H9 (cell line): ENCODE measurements at regions not wholly inside any gene's neighbourhood (a gene's known extent, or its start where the extent isn't known, plus 50 kb on each side); places are given as distances from the start of the nearest gene placed in this dataset.

Experiments
- DNase-seq: peaks from one replicate; pipeline ENCODE4 v3.0.0-alpha.2; 2017
- H2AFZ ChIP-seq: one replicate; pipeline ENCODE4 v1.6.1; 2013; ENCODE audit warnings: mild to moderate bottlenecking, low read length, control low read depth, moderate library complexity
- H2AK5ac ChIP-seq: 2 replicates; pipeline ENCODE4 v1.6.1; 2013; ENCODE audit warnings: low read length, control low read depth, mixed read lengths; ENCODE audit not compliant: insufficient read length
- H2BK120ac ChIP-seq: one replicate; pipeline ENCODE4 v1.6.1; 2013; ENCODE audit warnings: low read depth, mild to moderate bottlenecking, low read length, control low read depth, inconsistent platforms; ENCODE audit not compliant: poor library complexity, severe bottlenecking
- H2BK12ac ChIP-seq: 2 replicates; pipeline ENCODE4 v1.6.1; 2013; ENCODE audit warnings: low read length, control low read depth, mixed read lengths, low read depth; ENCODE audit not compliant: insufficient read length
- H2BK15ac ChIP-seq: 2 replicates; pipeline ENCODE4 v1.6.1; 2013; ENCODE audit warnings: low read depth, low read length, control low read depth
- H2BK20ac ChIP-seq: one replicate; pipeline ENCODE4 v1.6.1; 2013; ENCODE audit warnings: low read depth, mild to moderate bottlenecking, low read length, control low read depth, inconsistent platforms; ENCODE audit not compliant: poor library complexity, severe bottlenecking
- H2BK5ac ChIP-seq: 2 replicates; pipeline ENCODE4 v1.6.1; 2013; ENCODE audit warnings: low read length, control low read depth, mixed read lengths; ENCODE audit not compliant: insufficient read length
- H3K14ac ChIP-seq: 2 replicates; pipeline ENCODE4 v1.6.1; 2013; ENCODE audit warnings: low read length, control low read depth; ENCODE audit not compliant: insufficient read depth
- H3K18ac ChIP-seq: 2 replicates; pipeline ENCODE4 v1.6.1; 2013; ENCODE audit warnings: low read depth, mild to moderate bottlenecking, mixed read lengths, low read length, control low read depth; ENCODE audit not compliant: insufficient read length
- H3K23ac ChIP-seq: 2 replicates; pipeline ENCODE4 v1.6.1; 2013; ENCODE audit warnings: low read length, control low read depth, mixed read lengths, low read depth; ENCODE audit not compliant: insufficient read length
- H3K23me2 ChIP-seq: 2 replicates; pipeline ENCODE4 v1.6.1; 2013; ENCODE audit warnings: low read depth, mild to moderate bottlenecking, mixed read lengths, low read length, control low read depth; ENCODE audit not compliant: insufficient read length, poor library complexity, severe bottlenecking
- H3K27ac ChIP-seq: 2 replicates; pipeline ENCODE4 v1.5.1; 2013; ENCODE audit warnings: low read length, control low read depth, mixed read lengths, low read depth; ENCODE audit not compliant: insufficient read length
- H3K27me3 ChIP-seq: 2 replicates; pipeline ENCODE4 v1.6.1; 2013; ENCODE audit warnings: low read length, control low read depth, inconsistent platforms; ENCODE audit not compliant: insufficient read depth
- H3K4ac ChIP-seq: 2 replicates; pipeline ENCODE4 v1.6.1; 2013; ENCODE audit warnings: low read depth, mild to moderate bottlenecking, control low read depth, inconsistent platforms, low read length, moderate library complexity
- H3K4me1 ChIP-seq: 2 replicates; pipeline ENCODE4 v1.6.1; 2013; ENCODE audit warnings: low read length, control low read depth, inconsistent platforms; ENCODE audit not compliant: insufficient read depth
- H3K4me2 ChIP-seq: 2 replicates; pipeline ENCODE4 v1.6.1; 2013; ENCODE audit warnings: low read length, control low read depth, mixed read lengths; ENCODE audit not compliant: insufficient read length, insufficient read depth
- H3K56ac ChIP-seq: 2 replicates; pipeline ENCODE4 v1.6.1; 2013; ENCODE audit warnings: low read depth, mild to moderate bottlenecking, mixed read lengths, low read length, control low read depth; ENCODE audit not compliant: insufficient read length
- H3K79me1 ChIP-seq: 2 replicates; pipeline ENCODE4 v1.6.1; 2013; ENCODE audit warnings: low read depth, mild to moderate bottlenecking, moderate library complexity, low read length, control low read depth, inconsistent platforms; ENCODE audit not compliant: insufficient read depth, poor library complexity, severe bottlenecking
- H3K79me2 ChIP-seq: 2 replicates; pipeline ENCODE4 v1.6.1; 2013; ENCODE audit warnings: low read length, control low read depth, inconsistent platforms; ENCODE audit not compliant: insufficient read depth
- H3K9ac ChIP-seq: 2 replicates; pipeline ENCODE4 v1.6.1; 2013; ENCODE audit warnings: low read length, control low read depth, mixed read lengths; ENCODE audit not compliant: insufficient read length; ENCODE audit errors: extremely low read depth
- H3K9me3 ChIP-seq: one replicate; pipeline ENCODE4 v1.6.1; 2013; ENCODE audit warnings: low read depth, low read length, inconsistent platforms; ENCODE audit not compliant: control insufficient read depth
- H3T11ph ChIP-seq: one replicate; pipeline ENCODE4 v1.6.1; 2013; ENCODE audit warnings: mild to moderate bottlenecking, low read length, control low read depth, inconsistent platforms
- H4K20me1 ChIP-seq: one replicate; pipeline ENCODE4 v1.6.1; 2013; ENCODE audit not compliant: control insufficient read depth, insufficient read length, insufficient read depth
- H4K5ac ChIP-seq: 2 replicates; pipeline ENCODE4 v1.6.1; 2013; ENCODE audit warnings: low read depth, mild to moderate bottlenecking, mixed read lengths, low read length, control low read depth; ENCODE audit not compliant: insufficient read length
- H4K8ac ChIP-seq: replicated peaks from 2 replicates; pipeline ENCODE4 v1.6.1; 2013; ENCODE audit warnings: low read length, control low read depth, mixed read lengths, low read depth; ENCODE audit not compliant: insufficient read length
- H4K91ac ChIP-seq: 2 replicates; pipeline ENCODE4 v1.6.1; 2013; ENCODE audit warnings: low read depth, mild to moderate bottlenecking, moderate library complexity, mixed read lengths, low read length, control low read depth; ENCODE audit not compliant: insufficient read length
- H3K27ac Mint-ChIP-seq, 3 experiments: 2 replicates in 2 of 3; 3 replicates in 1 of 3; pipeline ENCODE4 v1.8.0; 2020 to 2021; ENCODE audit warnings: mixed read lengths in 3 of 3, mild to moderate bottlenecking in 1 of 3, moderate library complexity in 1 of 3
- H3K27me3 Mint-ChIP-seq: 2 replicates; pipeline ENCODE4 v1.8.0; 2021; ENCODE audit warnings: low read depth, mild to moderate bottlenecking, moderate library complexity, mixed read lengths
- H3K36me3 Mint-ChIP-seq, 3 experiments: 2 replicates in 2 of 3; 3 replicates in 1 of 3; pipeline ENCODE4 v1.8.0; 2020 to 2021; ENCODE audit warnings: low read depth in 3 of 3, mixed read lengths in 3 of 3; ENCODE audit not compliant: insufficient read depth in 1 of 3
- H3K4me1 Mint-ChIP-seq, 2 experiments: 2 replicates each; pipeline ENCODE4 v1.8.0; 2020; ENCODE audit warnings: mixed read lengths in 2 of 2
- H3K4me3 Mint-ChIP-seq, 2 experiments: 2 replicates in 1 of 2; 3 replicates in 1 of 2; pipeline ENCODE4 v1.8.0; 2020 to 2021; ENCODE audit warnings: mild to moderate bottlenecking in 2 of 2, mixed read lengths in 2 of 2, moderate library complexity in 1 of 2
- H3K9me3 Mint-ChIP-seq, 2 experiments: 2 replicates in 1 of 2; 3 replicates in 1 of 2; pipeline ENCODE4 v1.8.0; 2020; ENCODE audit warnings: mild to moderate bottlenecking in 2 of 2, mixed read lengths in 2 of 2, moderate library complexity in 1 of 2
- CTCF ChIP-seq: fragments of 200-600 bp; sonication (generic); conservative IDR thresholded peaks from 3 replicates; pipeline ENCODE4 v1.8.0; 2021; ENCODE audit warnings: antibody characterized with exemption, mild to moderate bottlenecking
- WGBS: extraction: QIAGEN DNeasy Blood & Tissue Kit; methylation state at CpG from one replicate; pipeline ENCODE4 v1.1.7; 2013; ENCODE audit warnings: missing lambda C conversion rate, low lambda C conversion rate, mixed read lengths; ENCODE audit not compliant: insufficient read length; ENCODE audit errors: extremely low coverage; 5-methylcytosine and 5-hydroxymethylcytosine counted together

GRCh38 chr2:123103902-123104301, 921.2 kb upstream of the CNTNAP5 start:
- H2AK5ac ChIP-seq = no peak overlapping the region
- H3K14ac ChIP-seq = no peak overlapping the region
- H2BK12ac ChIP-seq = no peak overlapping the region
- no peak overlapping the region for H2BK120ac ChIP-seq
- H3K79me2 ChIP-seq = no peaks in the 10 kb centered on the region
- H3K27me3 ChIP-seq = no peaks in the 10 kb centered on the region
- no peak for DNase-seq
- no peak overlapping the region for H3T11ph ChIP-seq
- Mint-ChIP-seq H3K27ac (no peak overlapping the region), H3K9me3 (no peaks in the 10 kb centered on the region), H3K4me1 (peaks cover 0 to 1% of the 10 kb centered on the region in 2 experiments; a peak in 2 of 4 replicates), H3K27me3 (no peaks in the 10 kb centered on the region), H3K4me3 (no peak overlapping the region), H3K36me3 (no peaks in the 10 kb centered on the region)
- no peak overlapping the region for H4K8ac ChIP-seq
- H4K91ac ChIP-seq = no peak overlapping the region
- no peaks in the 10 kb centered on the region for H3K79me1 ChIP-seq
- no peak overlapping the region for H3K9ac ChIP-seq
- H3K23ac ChIP-seq = no peak overlapping the region
- H2AFZ ChIP-seq = no peak overlapping the region
- H3K4me2 ChIP-seq = no peak overlapping the region
- H4K20me1 ChIP-seq = no peaks in the 10 kb centered on the region
- WGBS = no CpG with 5 or more reads among the region's 2 CpGs
- no peak for TF ChIP-seq CTCF
- no peak overlapping the region for H3K56ac ChIP-seq
- H3K18ac ChIP-seq = no peak overlapping the region
- no peaks in the 10 kb centered on the region for H3K4me1 ChIP-seq
- no peak overlapping the region for H2BK15ac ChIP-seq
- H2BK20ac ChIP-seq = no peak overlapping the region
- H3K4ac ChIP-seq = no peak overlapping the region
- H3K27ac ChIP-seq = no peak overlapping the region
- no peaks in the 10 kb centered on the region for H3K9me3 ChIP-seq
- H2BK5ac ChIP-seq = no peak overlapping the region
- no peaks in the 10 kb centered on the region for H3K23me2 ChIP-seq
- H4K5ac ChIP-seq = no peak overlapping the region
